Sigmoid colon (tissue), 4 donors: ENCODE measurements at regions not wholly inside any gene's neighbourhood (a gene's known extent, or its start where the extent isn't known, plus 50 kb on each side); places are given as distances from the start of the nearest gene placed in this dataset.

Experiments
- EP300 ChIP-seq, 4 donors: sonication (generic); formaldehyde crosslinking; IDR thresholded peaks; one replicate each; pipeline ENCODE4 v1.6.1; 2017; ENCODE audit warnings: antibody characterized with exemption in 4 of 4
- POLR2A ChIP-seq, 2 donors: fragments of 450-650 bp; IDR thresholded peaks; one replicate each; pipeline ENCODE4 v1.6.1; 2016; ENCODE audit warnings: antibody characterized with exemption in 2 of 2, mild to moderate bottlenecking in 2 of 2, moderate library complexity in 2 of 2
- TF ChIP-seq, protein P1 (sequence below), 4 experiments: fragments of 450-650 bp in 3 of 4; fragments of 200-600 bp in 1 of 4; IDR thresholded peaks; one replicate each; pipeline ENCODE4 v1.5.1; 2016 to 2019; ENCODE audit warnings: antibody characterized with exemption in 4 of 4, mild to moderate bottlenecking in 3 of 4, moderate library complexity in 2 of 4

DNA sequence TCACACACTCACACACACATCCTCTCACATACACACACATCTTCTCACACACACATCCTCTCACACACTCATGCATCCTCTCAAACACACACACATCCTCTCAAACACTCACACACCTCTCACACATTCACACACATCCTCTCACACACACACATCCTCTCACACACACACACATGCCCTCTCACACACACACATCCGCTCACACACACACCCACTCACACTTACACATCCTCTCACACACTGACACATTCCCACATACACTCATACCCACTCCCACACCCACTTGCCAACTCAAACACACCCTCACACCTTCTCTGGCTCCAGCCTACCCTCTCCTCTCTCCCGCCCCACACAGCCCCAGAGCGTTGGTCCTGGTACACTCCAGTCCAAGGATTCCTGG is 127.9 kb upstream of the SLC30A5 start:
- no peak for TF ChIP-seq EP300 (IDR thresholded peaks at IDR 0.05)
- no peak for TF ChIP-seq POLR2A (IDR thresholded peaks at IDR 0.05)
- TF ChIP-seq, protein P1, sequence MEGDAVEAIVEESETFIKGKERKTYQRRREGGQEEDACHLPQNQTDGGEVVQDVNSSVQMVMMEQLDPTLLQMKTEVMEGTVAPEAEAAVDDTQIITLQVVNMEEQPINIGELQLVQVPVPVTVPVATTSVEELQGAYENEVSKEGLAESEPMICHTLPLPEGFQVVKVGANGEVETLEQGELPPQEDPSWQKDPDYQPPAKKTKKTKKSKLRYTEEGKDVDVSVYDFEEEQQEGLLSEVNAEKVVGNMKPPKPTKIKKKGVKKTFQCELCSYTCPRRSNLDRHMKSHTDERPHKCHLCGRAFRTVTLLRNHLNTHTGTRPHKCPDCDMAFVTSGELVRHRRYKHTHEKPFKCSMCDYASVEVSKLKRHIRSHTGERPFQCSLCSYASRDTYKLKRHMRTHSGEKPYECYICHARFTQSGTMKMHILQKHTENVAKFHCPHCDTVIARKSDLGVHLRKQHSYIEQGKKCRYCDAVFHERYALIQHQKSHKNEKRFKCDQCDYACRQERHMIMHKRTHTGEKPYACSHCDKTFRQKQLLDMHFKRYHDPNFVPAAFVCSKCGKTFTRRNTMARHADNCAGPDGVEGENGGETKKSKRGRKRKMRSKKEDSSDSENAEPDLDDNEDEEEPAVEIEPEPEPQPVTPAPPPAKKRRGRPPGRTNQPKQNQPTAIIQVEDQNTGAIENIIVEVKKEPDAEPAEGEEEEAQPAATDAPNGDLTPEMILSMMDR (IDR thresholded peaks at IDR 0.05) = no peak
